DND-41 (cell line): ENCODE measurements at regions not wholly inside any gene's neighbourhood (a gene's known extent, or its start where the extent isn't known, plus 50 kb on each side); places are given as distances from the start of the nearest gene placed in this dataset.

ENCODE experiments used
- EZH2 ChIP-seq: IDR thresholded peaks from 3 replicates; pipeline ENCODE4 v1.6.1; 2012; ENCODE audit warnings: borderline replicate concordance, low read depth, mild to moderate bottlenecking, moderate library complexity, low read length, inconsistent platforms; ENCODE audit not compliant: severe bottlenecking
- TF ChIP-seq, protein P1 (sequence below): IDR thresholded peaks from 2 replicates; pipeline ENCODE4 v1.5.1; 2012; ENCODE audit warnings: borderline replicate concordance, low read length, moderate library complexity, mild to moderate bottlenecking; ENCODE audit not compliant: poor library complexity, severe bottlenecking; ENCODE audit errors: extremely low read depth

DNA sequence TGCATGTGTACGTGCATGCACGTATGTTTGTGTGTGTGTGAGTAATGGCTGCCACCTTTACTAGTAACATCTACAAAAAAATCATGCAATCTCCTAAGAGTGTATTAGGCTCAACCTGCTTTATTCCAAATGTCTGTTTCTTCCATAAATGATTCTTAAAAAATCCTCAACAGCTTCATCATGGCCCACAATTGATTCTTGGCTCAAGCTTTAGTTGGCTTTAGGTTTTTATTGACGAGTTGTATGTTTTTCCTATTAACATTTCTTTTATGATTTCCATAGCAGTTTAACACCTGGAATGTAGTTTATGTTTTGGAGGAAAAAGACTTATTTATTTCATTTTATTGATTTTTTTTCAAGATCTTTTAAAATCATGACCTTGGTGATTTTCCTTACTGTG, 121.9 kb upstream of the RAB18 start:
- TF ChIP-seq, protein P1, sequence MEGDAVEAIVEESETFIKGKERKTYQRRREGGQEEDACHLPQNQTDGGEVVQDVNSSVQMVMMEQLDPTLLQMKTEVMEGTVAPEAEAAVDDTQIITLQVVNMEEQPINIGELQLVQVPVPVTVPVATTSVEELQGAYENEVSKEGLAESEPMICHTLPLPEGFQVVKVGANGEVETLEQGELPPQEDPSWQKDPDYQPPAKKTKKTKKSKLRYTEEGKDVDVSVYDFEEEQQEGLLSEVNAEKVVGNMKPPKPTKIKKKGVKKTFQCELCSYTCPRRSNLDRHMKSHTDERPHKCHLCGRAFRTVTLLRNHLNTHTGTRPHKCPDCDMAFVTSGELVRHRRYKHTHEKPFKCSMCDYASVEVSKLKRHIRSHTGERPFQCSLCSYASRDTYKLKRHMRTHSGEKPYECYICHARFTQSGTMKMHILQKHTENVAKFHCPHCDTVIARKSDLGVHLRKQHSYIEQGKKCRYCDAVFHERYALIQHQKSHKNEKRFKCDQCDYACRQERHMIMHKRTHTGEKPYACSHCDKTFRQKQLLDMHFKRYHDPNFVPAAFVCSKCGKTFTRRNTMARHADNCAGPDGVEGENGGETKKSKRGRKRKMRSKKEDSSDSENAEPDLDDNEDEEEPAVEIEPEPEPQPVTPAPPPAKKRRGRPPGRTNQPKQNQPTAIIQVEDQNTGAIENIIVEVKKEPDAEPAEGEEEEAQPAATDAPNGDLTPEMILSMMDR = no peak
- no peak for TF ChIP-seq EZH2
